B cell (primary cell): ENCODE measurements at regions not wholly inside any gene's neighbourhood (a gene's known extent, or its start where the extent isn't known, plus 50 kb on each side); places are given as distances from the start of the nearest gene placed in this dataset.

ENCODE experiments used
- CTCF ChIP-seq: fragments of 200-600 bp; IDR thresholded peaks from one replicate; pipeline ENCODE4 v1.8.0; 2022; ENCODE audit warnings: antibody characterized with exemption, mild to moderate bottlenecking
- EZH2 ChIP-seq: IDR thresholded peaks from 2 replicates; pipeline ENCODE4 v1.6.1; 2012; ENCODE audit warnings: borderline replicate concordance, low read depth, mild to moderate bottlenecking, moderate library complexity, low read length; ENCODE audit not compliant: insufficient read depth, poor library complexity, severe bottlenecking

DNA sequence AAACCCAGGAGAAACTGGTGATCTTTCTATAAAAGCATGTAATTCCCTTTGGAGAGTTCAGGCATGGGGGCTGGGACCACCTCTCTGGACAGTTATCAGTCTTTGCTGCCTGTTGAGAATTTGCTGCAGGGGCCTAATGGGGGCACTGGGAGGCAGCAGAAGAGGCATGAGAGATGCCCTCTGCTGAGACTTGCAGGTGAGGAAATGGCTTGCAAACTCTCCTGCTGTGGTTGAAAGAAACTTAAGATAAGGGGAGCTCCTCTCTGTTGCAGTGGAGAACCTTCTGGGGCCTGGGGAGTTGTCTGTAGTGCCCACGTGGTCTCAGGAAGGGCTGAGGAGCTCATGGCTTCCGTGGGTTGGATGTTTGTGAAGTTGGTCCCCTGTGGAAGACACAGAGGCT, 301.1 kb upstream of the FOXF1 start:
- no peak for TF ChIP-seq CTCF
- TF ChIP-seq EZH2, result no peak
